ENCODE measurements at regions not wholly inside any gene's neighbourhood (a gene's known extent, or its start where the extent isn't known, plus 50 kb on each side); places are given as distances from the start of the nearest gene placed in this dataset.

- intact Hi-C loops (cut with DNase I), result no loop called here
- ATAC-seq, result no peak
Measured at GRCh38 chr2:237264480-237265219, 149.3 kb downstream of the COL6A3 start.

GRCh38 chr2:237268004-237268708 lies 145.8 kb downstream of the COL6A3 start:
- intact Hi-C loops (cut with DNase I), result no loop called here
- Histone ChIP-seq H3K9me3 (no peaks in the 10 kb centered on the region), H3K36me3 (no peaks in the 10 kb centered on the region), H3K4me3 (no peak overlapping the region), H3K4me1 (peaks cover 4% of the 10 kb centered on the region), H3K27ac (no peak overlapping the region), H3K27me3 (ENCODE audit: low read depth) (peaks cover 4% of the 10 kb centered on the region)
- no peak for TF ChIP-seq CTCF (IDR thresholded peaks at IDR 0.05)
- no peak for DNase-seq
- ATAC-seq, result no peak

More at GRCh38 chr2:237264480-237265219, 149.3 kb downstream of the COL6A3 start:
- Histone ChIP-seq H3K27ac (no peak overlapping the region), H3K4me3 (no peak overlapping the region), H3K27me3 (ENCODE audit: low read depth) (no peaks in the 10 kb centered on the region), H3K9me3 (no peaks in the 10 kb centered on the region), H3K4me1 (peaks cover 12% of the 10 kb centered on the region), H3K36me3 (no peaks in the 10 kb centered on the region)
- TF ChIP-seq CTCF (IDR thresholded peaks at IDR 0.05), result no peak
- no peak for DNase-seq

GRCh38 chr2:237269138-237269875 lies 144.7 kb downstream of the COL6A3 start:
- no peak for ATAC-seq
- no peak overlapping the region for H3K4me3 ChIP-seq
- no peak for DNase-seq
- H3K9me3 ChIP-seq, result no peaks in the 10 kb centered on the region
- H3K27ac ChIP-seq, result no peak overlapping the region
- no peak for TF ChIP-seq CTCF (IDR thresholded peaks at IDR 0.05)
- H3K4me1 ChIP-seq, result no peaks in the 10 kb centered on the region
- intact Hi-C loops (cut with DNase I), result no loop called here
- H3K27me3 ChIP-seq (ENCODE audit: low read depth), result peaks cover 4% of the 10 kb centered on the region
- no peaks in the 10 kb centered on the region for H3K36me3 ChIP-seq

- Histone ChIP-seq H3K9me3 (no peaks in the 10 kb centered on the region), H3K4me3 (no peak overlapping the region), H3K4me1 (no peaks in the 10 kb centered on the region), H3K36me3 (no peaks in the 10 kb centered on the region), H3K27me3 (ENCODE audit: low read depth) (peaks cover 4% of the 10 kb centered on the region), H3K27ac (no peak overlapping the region)
- DNase-seq (no peak), ATAC-seq (no peak)
- no peak for TF ChIP-seq CTCF (IDR thresholded peaks at IDR 0.05)
- intact Hi-C loops (cut with DNase I), result no loop called here
Measured at GRCh38 chr2:237270520-237270919, 143.4 kb downstream of the COL6A3 start.

- H3K4me3 ChIP-seq, result no peak overlapping the region
- no peak for DNase-seq
- no peak for ATAC-seq
- peaks cover 4% of the 10 kb centered on the region for H3K27me3 ChIP-seq (ENCODE audit: low read depth)
- no peaks in the 10 kb centered on the region for H3K36me3 ChIP-seq
- H3K4me1 ChIP-seq, result no peaks in the 10 kb centered on the region
- intact Hi-C loops (cut with DNase I), result no loop called here
- no peak for TF ChIP-seq CTCF (IDR thresholded peaks at IDR 0.05)
- H3K27ac ChIP-seq, result no peak overlapping the region
- no peaks in the 10 kb centered on the region for H3K9me3 ChIP-seq
Measured at GRCh38 chr2:237271698-237272652, 142.0 kb downstream of the COL6A3 start.

Data from lower lobe of right lung (tissue), 2 donors.